H7 (cell line): ENCODE measurements at regions not wholly inside any gene's neighbourhood (a gene's known extent, or its start where the extent isn't known, plus 50 kb on each side); places are given as distances from the start of the nearest gene placed in this dataset.

Experiments
- DNase-seq: peaks from one replicate; pipeline ENCODE4 v3.0.0; 2012
- H3K27me3 ChIP-seq: 2 replicates; pipeline ENCODE4 v1.6.0; 2011; ENCODE audit warnings: mild to moderate bottlenecking, low read length; ENCODE audit not compliant: control insufficient read depth, insufficient read depth
- H3K36me3 ChIP-seq: replicated peaks from 2 replicates; pipeline ENCODE4 v1.5.1; 2011; ENCODE audit warnings: low read length; ENCODE audit not compliant: control insufficient read depth, insufficient read depth
- H3K4me3 ChIP-seq: 2 replicates; pipeline ENCODE4 v1.5.1; 2011; ENCODE audit warnings: low read depth, mild to moderate bottlenecking, control low read depth, low read length, moderate library complexity; ENCODE audit not compliant: insufficient read depth

DNA sequence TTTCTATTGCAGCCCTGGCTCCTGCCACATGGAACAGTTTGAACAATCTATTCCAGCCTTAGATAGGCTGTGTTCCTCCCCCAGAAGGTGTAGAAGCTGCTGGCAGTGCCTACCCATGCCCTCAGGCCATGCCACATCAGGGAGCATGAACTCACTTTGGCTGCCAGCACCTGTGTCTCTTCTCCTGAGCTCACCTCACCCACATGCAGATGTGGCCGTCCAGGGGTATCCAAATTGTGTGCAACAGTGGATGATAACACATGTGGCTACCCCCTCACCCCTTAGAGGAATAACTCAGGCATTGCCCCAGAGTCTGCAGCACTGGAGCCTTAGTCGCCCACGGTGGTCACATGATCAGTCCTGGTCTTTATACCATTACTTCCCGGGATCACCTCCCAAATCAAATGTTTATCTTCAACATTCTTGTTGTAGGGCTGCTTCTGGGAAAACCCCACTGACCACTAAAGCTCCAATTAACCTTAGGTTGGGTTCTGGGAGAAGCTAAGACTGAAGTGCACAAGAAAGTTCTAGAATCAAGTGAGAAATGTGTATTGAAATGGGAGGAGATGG, 110.4 kb downstream of the BANF2 start:
- no peaks in the 10 kb centered on the region for H3K36me3 ChIP-seq
- no peak for DNase-seq
- H3K27me3 ChIP-seq = no peaks in the 10 kb centered on the region
- no peak overlapping the region for H3K4me3 ChIP-seq

DNA sequence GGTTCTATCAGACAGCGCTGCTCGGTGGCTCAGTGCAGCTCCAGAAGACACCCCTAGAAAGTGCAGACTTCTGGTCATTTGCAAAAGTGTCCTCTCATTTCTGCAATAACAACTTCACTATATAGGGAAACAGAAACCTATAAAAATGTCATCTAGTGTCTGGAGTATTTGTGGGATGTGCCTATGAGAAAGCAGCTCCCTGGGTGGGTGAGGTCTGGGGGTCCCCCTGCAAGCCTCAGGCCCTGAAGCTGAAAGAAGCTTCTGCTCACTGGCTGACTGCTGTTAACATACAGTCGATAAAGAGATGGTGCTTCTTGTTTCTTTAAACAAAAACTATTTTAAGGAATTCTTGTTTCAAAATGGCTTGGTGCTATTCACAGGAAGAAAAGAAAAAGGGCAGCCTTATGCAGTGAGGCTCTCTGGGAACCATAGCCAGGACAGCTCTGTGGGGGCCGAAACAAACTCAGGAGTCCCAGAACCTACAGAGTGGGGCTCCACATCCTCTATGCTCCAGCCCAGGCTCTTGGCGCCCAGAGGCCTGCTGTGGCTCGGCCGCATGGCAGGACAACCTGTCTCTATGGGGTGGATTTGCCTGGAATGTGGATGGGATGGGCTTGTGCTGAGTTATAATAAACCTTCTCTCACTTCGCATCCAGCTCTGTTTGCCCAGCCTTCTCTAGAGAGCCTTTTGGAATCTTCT, 109.7 kb downstream of the BANF2 start:
- no peaks in the 10 kb centered on the region for H3K27me3 ChIP-seq
- H3K36me3 ChIP-seq = no peaks in the 10 kb centered on the region
- no peak overlapping the region for H3K4me3 ChIP-seq
- no peak for DNase-seq

DNA sequence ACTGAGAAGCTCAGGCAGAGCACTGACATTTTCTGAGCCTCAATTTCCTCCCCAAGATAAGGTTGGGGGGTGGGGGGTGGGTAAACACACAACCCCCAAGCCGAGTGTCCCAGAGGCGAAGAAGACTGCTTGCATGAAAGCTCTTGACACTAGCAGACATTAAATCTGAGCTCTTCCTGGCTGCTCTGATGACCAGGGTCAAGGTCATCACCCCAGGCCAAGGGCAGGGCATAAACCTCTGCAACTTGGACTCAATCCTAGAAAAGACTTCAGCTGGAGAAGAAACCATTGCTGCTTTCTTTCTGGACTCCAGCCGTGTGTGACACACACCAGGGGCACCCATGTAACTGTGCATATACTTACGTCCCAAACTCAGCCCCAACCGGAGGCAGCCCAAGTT, 109.0 kb downstream of the BANF2 start:
- DNase-seq = no peak
- Histone ChIP-seq H3K4me3 (no peak overlapping the region), H3K36me3 (no peaks in the 10 kb centered on the region)

DNA sequence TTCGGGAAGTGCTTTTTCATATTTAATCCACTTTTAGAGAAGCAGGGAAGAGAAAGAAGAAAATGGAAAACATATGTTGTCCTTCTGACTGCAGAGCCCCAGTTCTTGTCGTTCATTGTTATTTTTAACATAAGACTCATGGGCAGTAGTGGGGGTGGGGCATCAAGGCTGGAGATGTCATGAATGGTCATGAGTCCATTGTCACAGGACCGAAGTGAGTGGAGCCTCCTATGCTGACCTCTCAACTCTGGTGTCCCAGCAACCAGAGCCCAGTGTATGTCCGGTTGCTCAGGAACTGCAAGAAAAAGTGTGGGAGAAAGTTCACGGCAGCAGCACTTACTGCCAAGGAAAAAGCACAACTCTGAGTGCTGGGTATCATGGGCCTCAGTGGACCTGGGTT, 108.6 kb downstream of the BANF2 start:
- no peak for DNase-seq
- H3K27me3 ChIP-seq = no peaks in the 10 kb centered on the region

More for the DNA sequence above, 109.0 kb downstream of the BANF2 start:
- no peaks in the 10 kb centered on the region for H3K27me3 ChIP-seq

DNA sequence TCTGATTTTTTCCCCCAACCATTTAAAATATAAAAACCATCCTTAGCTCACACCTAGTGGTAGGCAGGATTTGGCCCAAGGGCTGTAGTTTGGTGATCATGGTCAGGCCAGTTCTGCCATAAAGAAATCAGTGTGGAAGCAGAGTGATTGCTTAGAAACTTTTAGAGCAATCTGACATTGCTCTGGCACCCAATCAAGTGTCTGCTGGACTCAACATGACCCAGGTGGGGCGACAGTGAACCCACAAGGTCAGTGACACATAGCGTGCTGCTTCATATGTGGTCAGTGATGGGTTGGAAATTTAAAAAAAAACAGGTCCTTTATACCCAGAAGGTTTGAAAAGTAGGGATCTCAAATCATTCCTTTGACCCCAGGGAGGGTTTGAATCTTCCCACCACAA, 107.9 kb downstream of the BANF2 start:
- no peaks in the 10 kb centered on the region for H3K36me3 ChIP-seq
- H3K4me3 ChIP-seq = no peak overlapping the region
- H3K27me3 ChIP-seq = no peaks in the 10 kb centered on the region
- DNase-seq = no peak

More for the DNA sequence above, 108.6 kb downstream of the BANF2 start:
- Histone ChIP-seq H3K36me3 (no peaks in the 10 kb centered on the region), H3K4me3 (no peak overlapping the region)

DNA sequence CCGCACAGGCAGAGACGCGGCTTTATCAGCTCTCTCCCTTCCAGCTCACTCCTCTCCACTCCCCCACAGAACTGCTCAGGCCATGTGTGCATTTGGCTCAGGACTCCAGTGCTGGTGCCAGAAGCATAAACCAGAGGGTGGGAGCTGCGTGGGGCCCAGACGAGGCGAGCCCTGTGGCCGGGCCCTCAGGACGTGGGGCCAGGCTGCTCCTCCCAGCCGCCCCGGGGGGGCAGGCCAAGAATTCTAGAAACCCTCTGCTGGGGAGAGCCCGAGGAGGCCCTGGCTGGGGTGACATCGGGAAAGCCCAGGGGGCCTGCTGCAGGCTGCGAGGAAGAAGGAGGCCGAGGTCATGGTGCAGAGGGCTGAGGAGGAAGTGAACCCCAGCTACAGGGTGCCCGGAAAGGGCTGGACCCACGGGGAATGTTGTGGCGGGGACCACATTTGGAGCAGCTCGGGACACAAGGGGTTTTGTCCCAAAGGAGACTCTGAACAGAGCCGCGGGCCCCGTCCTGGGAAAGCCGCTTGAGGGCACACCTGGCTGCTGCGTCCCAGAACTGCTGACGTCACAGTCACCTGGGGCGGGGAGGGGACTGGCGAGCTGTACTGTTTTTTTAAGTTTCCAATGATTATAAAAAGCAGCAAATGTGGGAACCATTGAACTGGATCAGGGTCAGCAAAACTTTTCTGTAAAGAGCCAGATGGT, 107.1 kb downstream of the BANF2 start:
- no peaks in the 10 kb centered on the region for H3K36me3 ChIP-seq
- no peak overlapping the region for H3K4me3 ChIP-seq
- H3K27me3 ChIP-seq = no peaks in the 10 kb centered on the region
- DNase-seq = peak; percentile 70

DNA sequence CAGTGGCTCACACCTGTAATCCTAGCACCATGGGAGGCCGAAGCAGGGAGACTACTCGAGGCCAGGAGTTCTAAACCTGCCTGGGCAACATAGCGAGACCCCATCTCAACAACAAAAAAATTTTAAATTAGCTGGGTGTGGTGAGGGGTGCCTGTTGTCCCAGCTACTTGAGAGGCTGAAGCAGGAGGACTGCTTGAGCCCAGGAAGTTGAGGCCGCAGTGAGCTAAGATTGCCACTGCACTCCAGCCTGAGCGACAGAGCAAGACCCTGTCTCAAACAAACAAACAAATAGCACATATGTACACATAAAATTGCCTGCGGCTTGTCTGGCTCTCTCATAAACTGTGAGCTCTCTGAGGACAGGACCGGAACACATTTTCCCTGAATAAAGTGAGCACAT, 106.3 kb downstream of the BANF2 start:
- Histone ChIP-seq H3K27me3 (no peaks in the 10 kb centered on the region), H3K4me3 (no peak overlapping the region), H3K36me3 (no peaks in the 10 kb centered on the region)
- DNase-seq = no peak

DNA sequence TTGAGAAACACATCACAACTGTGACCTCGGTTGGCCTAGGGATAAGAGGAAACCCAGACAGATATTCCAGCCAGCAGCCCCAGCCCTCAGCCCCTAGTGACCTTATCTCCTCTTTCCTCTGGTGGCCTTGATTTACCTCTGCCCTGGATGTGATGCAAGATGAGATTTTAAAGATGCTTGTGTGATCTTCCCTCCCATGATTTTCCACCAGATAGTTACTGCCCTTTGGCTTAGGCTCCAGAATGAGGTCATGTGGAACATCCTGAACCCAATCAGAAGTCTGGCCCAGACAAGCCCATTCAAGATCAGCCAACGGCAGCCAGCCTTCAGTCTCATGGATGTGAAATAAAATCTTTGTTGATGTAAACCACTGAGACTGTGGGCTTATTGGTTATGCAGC, 104.0 kb downstream of the BANF2 start:
- no peak for DNase-seq

DNA sequence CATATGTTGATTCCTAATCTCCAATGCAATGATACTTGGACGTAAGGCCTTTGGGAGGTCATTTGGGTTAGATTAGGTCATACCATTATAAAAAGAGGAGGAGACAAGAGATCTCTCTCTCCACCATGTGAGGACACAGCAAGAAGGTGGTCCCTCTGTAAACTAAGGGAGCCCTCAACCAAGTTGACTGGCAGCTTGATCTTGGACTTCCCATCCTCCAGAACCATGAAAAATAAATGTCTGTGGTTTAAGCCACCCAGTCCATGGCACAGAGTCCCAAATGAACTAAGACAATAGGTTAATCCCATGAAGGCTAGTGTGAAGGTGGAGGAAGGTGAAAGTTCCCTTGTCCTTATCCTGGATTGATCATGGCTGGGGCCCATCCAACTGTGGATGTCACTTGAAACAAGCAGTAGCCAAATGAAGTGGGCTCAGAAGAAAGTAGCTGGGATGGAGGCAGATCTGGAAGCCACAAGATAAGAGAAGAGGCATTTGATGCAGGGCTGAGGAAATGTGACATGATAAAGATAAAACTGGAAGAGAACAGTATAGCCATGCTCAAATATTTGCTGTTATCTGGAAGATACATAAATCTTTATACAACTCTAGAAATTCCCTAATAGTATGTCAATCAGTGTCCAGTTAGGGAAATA, 99.9 kb downstream of the BANF2 start:
- Histone ChIP-seq H3K36me3 (no peaks in the 10 kb centered on the region), H3K4me3 (no peak overlapping the region), H3K27me3 (no peaks in the 10 kb centered on the region)
- no peak for DNase-seq

More for the DNA sequence above, 104.0 kb downstream of the BANF2 start:
- Histone ChIP-seq H3K36me3 (no peaks in the 10 kb centered on the region), H3K27me3 (no peaks in the 10 kb centered on the region), H3K4me3 (no peak overlapping the region)

DNA sequence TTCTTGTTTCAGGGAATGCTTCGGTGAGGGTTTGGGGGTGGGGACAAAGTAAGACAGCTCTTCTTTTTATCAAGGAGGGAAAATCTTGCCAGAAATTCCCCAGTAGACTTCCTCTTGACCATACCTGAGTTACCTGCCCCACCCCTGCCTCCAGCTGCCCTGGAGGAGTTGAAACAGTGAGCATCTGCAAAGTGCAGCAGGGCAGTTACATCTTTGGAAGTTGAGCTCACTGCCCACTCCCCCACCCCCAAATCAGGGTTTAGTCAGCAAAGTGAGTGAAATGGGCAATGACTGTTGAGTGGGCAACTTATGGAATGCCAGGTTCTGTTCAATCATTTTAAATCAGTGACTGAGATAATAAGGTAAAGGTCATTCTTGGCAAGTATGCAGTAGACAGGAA, 98.8 kb downstream of the BANF2 start:
- Histone ChIP-seq H3K36me3 (no peaks in the 10 kb centered on the region), H3K4me3 (no peak overlapping the region), H3K27me3 (no peaks in the 10 kb centered on the region)
- no peak for DNase-seq

DNA sequence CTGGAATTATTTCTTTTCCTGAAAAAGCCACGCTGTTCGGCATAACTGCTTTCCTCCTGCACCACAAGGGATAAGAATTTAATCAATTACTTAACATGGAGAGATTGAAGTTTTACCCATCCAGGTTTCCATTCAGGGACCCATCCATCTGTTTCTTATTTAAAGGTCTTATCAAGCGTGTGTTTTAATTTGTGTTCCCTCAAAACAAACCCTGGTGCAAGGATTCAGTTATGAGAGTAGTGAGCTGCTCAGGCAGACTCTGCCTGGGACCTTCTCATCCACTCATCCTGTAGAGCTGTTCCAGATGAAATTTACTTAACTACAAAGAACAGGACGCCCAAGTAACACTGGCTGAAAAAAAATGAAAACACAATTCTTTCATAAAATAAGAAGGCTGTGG, 97.8 kb downstream of the BANF2 start:
- no peak for DNase-seq
- Histone ChIP-seq H3K4me3 (no peak overlapping the region), H3K36me3 (no peaks in the 10 kb centered on the region), H3K27me3 (no peaks in the 10 kb centered on the region)

DNA sequence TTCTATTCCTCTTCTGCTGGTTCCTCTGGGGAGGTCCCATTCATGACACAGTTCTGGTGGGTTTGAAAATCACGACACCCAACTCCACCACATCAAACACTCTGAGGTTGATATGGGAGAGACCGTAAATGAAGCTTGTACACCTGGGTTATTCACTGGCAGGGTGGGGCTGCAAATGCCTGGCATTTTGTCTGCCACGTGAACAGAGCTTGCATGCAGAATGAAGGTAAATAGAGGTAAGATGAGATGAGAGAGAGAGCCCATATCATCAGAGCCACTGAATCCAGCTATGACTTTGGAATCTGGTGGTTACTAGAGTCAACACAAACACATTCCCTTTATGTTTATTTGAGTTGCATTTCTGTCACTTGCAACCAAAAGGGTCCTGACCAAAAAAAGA, 97.4 kb downstream of the BANF2 start:
- no peak for DNase-seq
- Histone ChIP-seq H3K27me3 (no peaks in the 10 kb centered on the region), H3K4me3 (no peak overlapping the region), H3K36me3 (no peaks in the 10 kb centered on the region)

DNA sequence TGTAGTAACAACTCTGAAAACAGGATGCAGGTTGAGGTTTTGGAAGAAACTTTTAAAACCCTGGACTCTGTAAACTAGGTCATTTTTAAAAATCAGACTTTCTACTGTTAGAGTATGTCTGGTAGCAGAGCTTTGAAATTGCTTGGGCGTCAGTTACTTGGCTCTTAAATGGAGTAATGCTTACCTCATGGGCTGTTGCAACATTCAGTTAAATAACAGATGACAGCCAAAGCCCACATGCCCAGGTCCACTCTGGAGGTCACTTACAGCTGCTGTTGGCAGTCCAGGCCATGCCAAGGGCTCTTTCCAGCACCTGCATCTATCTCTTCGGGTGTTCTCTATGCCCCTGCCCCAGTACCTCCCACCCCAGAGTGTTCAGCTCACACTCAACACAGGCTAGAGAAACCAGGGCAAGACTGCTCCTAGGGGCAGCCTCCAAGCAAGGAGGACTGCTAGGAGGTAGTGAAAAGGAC, 96.4 kb downstream of the BANF2 start:
- H3K36me3 ChIP-seq = no peaks in the 10 kb centered on the region
- DNase-seq = no peak
- no peaks in the 10 kb centered on the region for H3K27me3 ChIP-seq
- H3K4me3 ChIP-seq = no peak overlapping the region

DNA sequence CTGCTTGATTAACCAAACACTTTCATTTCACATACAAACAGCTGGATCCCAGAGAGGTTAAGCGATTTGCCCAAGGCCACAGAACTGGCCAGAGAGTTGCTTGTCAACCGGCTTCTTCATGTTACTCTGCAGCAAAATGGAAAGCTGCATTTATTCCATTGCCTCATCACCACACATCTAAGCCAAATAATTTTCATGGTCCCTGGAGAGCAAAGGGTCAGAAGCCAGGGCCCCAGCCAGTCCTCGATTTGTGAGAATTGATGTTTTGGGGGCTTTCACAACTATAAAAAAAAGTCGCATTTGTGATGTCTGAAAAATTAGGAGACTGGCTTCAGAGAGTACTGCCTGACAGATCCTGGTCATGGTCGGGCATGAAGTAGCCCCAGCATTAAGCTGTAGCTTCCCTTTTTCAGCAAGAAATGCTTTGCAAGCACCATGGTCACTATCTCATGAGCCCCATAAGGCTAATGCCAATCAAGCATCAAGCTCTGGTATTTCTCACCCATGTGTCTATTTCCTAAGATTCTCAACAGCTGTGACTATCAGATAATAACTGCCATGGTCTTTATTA, 95.8 kb downstream of the BANF2 start:
- Histone ChIP-seq H3K36me3 (no peaks in the 10 kb centered on the region), H3K4me3 (no peak overlapping the region), H3K27me3 (no peaks in the 10 kb centered on the region)
- no peak for DNase-seq
